ENCODE measurements at regions not wholly inside any gene's neighbourhood (a gene's known extent, or its start where the extent isn't known, plus 50 kb on each side); places are given as distances from the start of the nearest gene placed in this dataset.
"Not testable (repeated sequence)": the region's sequence is repeated elsewhere in the genome, so short reads cannot be mapped to it uniquely, and the experiment has no call there.

DNA sequence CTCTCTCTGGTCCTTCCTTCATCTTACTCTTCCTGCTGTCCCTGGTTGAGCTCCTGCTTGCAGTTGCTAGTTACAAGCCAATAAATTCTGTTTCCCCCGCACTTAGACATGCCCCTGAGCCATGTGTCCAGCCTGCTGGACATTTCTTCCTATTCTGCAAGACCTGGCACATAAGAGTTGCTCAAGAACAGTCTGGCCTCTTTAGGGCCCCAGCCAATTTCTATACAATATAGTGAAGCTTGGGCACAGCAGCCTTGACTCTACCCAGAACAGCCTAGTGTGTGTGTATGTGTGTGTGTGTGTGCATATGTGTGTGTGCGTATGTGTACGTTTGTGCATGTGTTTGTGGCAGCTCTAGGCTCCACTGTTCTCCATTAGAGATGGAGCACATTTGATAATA lies 276.0 kb downstream of the CYRIA start:
- DNase-seq = no peak

DNA sequence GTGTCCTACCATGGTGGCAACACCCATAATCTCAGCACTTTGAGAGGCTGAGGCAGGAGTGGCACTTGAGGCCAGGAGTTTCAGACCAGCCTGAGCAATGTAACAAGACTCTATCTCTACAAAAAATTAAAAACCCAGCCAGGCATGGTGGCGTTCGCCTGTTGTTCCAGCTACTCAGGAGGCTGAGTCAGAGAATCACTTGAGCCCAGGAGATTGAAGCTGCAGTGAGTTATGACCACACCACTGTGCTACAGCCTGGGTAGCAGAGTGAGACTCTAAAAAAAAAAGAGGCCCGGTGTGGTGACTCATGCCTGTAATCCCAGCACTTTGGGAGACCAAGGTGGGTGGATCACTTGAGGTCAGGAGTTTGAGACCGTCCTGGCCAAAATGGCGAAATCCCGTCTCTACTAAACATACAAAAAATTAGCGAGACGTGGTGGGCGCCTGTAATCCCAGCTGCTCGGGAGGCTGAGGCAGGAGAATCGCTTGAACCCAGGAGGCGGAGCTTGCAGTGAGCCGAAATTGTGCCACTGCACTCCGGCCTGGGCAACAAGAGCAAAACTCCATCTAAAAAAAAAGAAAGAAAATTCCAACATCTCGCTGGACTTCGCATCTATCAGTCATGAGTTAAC lies 277.3 kb downstream of the CYRIA start:
- not testable (repeated sequence) for DNase-seq

DNA sequence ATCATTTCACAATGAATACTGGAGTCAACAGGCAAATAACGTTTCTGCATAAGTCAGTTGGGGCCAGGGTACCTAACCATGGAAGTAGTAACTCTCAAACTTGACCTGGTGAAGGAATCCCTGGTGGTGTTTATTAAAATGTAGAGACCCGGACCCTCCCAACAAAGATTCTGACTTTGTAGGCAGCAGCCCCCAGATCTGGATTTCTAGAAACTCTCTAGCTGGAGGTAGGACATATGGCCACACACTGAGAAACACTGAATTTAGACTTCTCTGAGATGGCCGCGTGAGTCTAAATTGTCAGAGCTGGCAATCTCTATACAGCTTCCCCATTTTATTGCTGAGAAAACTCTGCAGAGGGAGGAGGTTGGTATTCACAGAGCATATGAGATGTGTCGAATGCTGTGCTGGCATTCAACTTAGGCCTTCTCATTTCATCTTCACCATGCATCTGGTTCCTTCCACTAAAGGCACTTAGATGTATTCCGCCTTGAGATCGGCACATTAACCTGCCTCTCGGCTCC lies 278.1 kb downstream of the CYRIA start:
- DNase-seq = no peak

DNA sequence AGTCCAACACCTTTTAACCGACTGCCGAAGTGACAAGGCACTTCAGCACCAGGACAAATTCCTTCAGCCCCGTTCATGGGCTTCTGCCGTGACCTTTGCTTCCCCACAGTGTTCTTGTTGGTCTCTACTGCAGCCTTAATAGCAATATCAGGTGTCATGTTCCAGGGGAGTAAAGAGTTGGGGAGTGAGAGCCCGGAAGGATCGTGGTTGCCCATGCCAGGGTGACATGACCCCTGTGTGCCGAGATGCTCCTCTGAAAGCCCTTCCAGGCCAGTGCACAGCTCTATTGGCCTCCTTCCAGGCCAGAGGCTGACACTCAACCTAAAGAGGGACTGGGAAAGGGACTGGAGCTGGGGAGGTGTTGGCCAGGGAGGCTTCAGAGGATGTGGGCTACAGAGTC lies 279.2 kb downstream of the CYRIA start:
- no peak for DNase-seq

DNA sequence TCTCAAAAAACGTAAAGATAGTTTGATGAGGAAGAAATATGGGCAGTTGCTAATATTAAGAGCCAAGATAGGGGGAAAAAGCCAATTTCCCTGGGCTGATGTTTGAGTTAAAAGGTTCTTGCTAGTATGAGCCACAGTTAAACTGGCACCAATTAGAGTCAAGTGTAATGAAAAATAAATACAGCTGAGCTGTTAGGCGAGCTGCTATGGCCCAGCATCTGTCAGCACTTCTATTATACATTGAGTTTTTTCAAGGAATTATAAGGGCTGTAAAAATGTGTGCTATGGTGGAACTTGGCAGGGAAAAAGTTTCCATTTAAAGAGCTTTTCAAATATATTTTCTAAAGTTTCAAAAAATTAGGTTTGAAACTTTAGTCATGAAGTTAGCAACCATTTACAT lies 279.6 kb downstream of the CYRIA start:
- no peak for DNase-seq

DNA sequence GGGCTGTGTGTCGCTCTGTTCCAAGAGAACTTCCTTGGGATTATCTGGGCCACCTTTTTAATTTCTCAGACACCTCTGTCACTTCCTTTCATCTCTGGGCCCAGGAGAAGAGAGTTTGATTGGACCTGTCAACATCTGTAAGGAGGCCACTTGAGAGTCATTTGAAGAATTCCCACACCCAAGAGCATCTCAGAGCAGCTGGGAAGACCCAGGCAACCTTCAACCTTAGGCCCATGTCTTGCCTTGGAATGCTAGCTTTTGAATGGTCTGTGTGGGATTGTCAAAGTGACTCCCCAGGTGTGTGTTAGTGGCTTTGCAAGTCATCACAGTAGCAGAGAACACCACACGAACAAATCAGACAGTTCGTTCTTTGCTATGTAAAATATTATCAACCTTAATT lies 280.3 kb downstream of the CYRIA start:
- no peak for DNase-seq

DNA sequence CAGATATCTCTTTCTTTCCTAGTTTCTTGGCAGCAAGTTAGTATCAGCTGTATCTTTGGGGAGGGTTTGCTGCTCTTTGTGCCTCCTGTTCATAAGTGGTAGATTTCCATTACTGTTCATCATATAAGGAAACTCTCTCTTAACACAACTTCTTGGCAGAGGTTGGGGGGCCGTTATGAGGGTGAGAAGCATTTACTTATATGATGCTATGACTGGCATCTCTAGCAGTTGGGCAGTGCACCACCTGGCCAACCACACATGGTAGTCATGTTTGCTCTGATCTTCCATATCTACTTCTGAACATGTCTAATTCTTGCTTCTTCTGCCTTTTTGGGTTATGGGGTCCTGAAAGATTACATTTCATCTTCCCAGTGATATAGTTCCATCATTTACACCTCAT lies 282.2 kb downstream of the CYRIA start:
- no peak for DNase-seq

DNA sequence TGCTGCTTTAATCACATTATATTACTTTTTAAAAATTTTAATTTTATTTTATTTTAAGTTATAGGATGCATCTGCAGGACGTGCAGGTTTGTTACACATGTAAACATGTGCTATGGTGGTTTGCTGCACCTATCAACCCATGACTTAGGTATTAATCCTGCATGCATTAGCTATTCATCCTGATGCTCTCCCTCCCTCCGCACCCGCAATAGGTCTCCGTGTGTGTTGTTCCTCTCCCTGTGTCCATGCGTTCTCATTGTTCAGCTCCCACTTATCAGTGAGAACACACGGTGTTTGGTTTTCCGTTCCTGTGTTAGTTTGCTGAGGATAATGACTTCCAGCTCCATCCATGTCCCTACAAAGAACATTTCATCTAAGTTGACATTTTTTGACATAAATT lies 283.2 kb downstream of the CYRIA start:
- no peak for DNase-seq

DNA sequence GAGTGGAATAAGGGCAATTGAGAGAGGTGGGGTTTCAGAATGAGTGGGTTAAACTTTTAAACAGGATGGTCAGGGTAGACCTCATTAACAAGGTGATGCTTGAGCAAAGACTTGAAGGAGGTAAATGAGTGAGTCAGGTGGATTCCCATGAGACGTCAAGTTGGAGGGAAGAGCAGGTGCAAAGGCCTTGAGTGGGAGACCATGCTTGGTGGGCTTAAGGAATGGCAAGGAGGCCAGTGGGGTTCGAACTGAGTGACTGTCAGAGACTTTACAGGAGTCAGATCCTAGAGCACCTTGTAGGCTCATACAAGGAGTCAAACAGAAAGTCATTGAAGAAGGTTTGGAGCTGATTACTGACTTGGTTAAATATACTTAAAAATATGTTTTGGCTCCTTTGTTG lies 284.1 kb downstream of the CYRIA start:
- DNase-seq = no peak

DNA sequence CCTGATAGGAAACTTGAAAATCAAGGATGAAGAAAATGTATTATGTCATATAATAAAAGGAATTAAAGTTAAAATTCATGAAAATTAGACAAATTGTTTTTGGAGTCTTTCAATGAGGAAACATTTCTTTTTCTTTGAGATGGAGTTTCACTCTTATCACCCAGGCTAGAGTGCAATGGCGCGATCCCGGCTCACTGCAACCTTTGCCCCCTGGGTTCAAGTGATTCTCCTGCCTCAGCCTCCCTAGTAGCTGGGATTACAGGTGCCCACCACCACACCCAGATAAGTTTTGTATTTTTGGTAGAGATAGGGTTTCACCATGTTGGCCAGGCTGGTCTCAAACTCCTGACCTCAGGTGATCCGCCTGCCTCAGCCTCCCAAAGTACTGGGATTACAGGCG lies 285.7 kb downstream of the CYRIA start:
- not testable (repeated sequence) for DNase-seq

DNA sequence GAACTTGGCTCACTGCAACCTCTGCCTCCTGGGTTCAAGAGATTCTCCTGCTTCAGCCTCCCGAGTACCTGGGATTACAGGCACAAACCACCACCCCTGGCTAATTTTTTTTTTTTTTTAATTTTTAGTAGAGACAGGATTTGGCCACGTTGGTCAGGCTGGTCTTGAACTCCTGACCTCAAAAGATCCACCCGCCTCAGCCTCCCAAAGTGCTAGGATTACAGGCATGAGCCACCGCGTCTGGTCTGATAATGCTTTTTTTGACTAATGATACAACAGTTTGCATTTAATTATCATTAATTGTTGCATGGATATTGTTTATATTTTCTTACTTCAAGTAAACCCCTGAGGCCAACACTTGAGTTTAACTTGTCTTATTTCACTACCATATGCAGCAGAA lies 286.6 kb downstream of the CYRIA start:
- DNase-seq = not testable (repeated sequence)

DNA sequence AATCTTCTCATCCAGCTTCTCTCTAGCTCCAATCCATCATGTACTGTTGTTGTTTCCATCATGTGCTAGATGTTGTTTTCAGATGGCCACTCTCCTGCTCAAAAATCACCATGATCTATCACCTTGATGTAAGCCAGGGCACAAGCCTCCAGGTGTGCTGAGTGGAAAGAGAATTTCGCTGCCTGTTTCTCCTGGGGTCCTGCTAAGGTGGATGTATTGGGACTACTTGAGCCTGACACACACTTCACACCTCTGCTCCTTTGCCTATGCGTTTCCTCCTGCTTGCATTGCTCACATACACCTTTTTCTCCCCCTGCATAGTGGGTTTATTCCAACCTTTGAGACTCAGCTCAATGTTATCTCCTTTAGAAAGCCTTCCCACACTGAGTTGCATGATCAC lies 287.6 kb downstream of the CYRIA start:
- DNase-seq = no peak

DNA sequence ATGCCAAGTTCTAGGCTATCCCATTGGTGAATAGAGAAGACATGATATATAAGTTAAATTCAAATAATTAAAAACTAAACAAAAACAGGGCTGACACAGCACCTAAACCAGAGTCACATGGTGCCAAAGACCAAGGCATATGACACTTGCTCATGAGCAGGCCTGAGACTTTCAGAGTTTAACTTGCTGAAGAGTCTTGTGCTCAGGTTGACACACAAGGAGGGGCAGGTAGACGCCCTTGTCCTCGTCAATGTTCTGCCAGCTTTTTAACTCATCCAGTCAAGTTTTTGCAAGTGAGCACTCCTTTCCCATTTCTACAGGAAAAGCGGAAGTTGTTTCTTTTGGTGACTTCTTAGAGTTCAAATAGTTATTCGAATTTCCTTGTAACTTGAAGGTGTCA lies 289.7 kb downstream of the CYRIA start:
- DNase-seq = no peak

DNA sequence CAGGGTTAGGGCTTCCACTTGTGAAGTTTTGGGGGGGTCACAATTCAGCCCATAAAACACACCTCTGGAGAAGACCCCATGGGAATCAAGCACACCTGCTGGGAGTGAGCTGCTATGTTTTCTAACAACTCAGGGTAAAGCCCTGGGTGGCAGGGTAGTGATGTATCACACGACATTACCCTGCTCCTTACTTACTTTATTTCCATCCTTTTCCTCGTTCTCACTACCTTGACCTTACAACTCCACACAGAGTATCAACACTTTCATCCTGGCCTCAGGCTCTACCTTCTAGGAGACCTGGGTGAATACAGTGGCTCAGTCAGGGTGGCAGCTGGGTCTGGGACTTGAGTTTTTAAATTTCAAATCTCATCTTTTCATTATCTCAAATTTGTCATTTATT lies 290.3 kb downstream of the CYRIA start:
- DNase-seq = no peak

DNA sequence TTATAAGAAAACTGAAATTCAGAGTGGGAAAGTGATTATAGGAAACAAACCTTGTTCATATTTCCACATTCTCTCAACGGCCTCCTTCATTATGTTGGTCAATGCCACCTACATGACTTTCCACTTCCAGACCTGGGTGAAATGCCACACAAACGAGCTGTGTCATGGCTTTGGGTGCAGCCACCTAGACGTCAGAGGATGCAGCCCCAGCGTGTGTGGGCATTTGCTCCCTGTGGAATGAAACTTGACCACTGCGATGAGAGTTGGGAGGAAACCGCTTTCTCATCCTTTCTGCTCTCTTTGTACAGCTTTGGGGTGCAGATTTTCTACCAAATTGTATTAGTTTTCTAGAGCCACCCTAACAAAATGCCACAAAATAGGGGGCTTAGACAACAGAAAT lies 291.0 kb downstream of the CYRIA start:
- no peak for DNase-seq

DNA sequence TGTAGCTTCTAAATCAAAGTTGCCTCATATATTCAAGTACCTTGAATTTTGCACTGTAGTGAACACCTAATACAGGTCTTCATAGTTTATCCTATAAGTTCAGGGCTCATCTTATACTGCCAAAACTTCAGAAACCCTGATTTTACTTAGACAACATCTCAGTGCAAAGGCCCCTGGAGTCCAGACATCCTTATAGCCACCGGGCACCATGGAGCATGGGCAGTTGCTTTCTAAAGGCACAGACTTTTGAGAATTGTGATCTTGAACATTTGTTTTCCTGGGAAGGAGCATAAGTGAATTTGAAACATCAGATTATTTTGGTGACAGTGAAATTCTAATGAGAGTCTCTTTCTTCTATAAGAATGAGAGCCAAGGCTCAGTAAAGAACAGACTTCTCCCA lies 292.3 kb downstream of the CYRIA start:
- no peak for DNase-seq

DNA sequence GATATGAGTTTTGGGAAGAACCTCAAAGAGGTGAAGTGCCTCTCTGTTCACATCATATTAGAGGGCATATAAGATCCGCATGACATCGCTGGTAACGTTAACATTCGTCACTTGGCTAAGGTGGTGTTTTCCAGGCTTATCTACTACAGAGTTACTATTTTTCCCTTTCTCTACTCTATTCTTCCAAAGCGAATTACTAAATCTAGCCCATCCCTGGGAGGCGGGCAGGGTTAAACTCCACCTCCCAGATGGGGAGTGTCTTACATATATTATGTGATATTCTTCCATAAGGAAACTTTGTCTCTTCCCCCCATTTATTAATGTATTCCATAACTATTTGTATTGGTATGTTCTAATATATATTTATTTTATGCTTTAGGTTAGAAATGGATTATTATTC lies 293.9 kb downstream of the CYRIA start:
- DNase-seq = no peak

DNA sequence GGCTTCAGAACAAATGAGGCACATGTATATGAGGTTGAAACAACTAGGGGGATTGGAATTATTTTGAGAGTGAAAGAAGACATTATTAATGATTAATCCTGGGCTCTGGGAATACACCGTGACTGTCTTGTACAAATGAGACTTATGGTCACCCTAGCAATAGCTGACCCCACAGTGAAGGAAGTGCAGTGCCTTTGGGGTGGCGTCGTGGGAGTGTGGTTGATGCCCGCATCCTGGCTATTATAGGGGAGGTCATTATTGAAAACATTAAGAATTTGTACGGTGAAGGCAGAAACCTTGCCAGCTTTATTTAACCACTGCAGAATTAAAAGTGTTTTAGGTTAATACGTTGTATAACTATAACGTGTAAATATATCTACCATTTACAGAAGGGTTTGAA lies 296.7 kb downstream of the CYRIA start:
- DNase-seq = no peak

DNA sequence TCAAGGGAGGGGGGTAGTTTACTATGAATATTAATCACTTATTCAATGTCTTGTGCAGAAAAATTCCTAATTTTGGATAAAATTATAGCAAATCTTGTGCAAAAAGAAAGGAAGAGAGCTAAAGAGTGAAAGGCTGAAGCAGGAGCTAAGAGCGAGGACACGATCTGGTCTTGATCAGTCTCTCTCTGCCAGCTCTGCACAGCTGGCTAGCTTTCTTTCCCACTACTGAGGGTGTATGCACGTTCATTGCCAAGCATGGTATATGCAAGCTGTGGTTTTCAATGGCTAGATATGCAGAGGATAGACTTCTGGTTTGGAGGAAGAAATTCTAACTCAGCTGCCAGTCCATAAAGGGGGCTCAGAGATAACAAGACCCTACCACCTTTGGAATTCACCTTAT lies 297.3 kb downstream of the CYRIA start:
- DNase-seq = no peak

DNA sequence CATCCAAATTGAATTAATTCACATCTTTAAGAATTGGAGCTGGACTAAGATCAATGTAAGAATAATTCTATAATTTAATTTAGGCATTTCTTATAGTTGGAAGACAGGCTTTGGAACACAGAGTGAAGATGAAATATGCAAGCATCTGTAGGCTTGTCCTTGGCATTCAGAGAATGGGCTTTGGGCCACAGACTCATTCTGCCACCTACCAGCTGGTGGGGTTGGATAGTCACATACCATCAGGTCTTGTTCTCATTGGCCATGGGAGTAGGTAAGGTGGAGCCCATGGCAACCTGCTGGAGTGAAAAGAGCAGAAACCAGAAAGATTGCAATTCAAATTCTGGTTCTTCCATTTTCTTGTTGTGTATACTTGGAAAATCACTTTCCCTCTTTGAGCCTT lies 300.3 kb downstream of the CYRIA start:
- DNase-seq = no peak

DNA sequence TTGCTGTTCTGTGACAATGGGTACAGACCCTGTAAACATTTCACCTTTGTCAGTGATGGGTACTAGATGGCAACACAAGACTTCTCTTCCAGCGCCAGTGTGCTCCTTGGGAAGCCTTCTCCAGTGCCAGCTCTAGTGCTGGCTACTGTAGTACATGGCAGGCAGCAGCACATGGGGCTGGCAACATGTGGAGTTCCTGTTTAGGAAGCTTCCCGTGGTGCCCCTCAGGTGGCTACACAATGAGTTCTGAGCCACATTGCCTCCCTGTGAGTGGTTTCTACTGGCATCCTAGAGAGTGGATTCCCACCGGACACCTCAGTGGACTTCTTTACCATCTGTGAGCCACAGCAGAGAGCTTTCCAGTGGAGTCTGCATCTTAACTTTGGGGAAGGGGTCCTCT lies 302.1 kb downstream of the CYRIA start:
- no peak for DNase-seq

DNA sequence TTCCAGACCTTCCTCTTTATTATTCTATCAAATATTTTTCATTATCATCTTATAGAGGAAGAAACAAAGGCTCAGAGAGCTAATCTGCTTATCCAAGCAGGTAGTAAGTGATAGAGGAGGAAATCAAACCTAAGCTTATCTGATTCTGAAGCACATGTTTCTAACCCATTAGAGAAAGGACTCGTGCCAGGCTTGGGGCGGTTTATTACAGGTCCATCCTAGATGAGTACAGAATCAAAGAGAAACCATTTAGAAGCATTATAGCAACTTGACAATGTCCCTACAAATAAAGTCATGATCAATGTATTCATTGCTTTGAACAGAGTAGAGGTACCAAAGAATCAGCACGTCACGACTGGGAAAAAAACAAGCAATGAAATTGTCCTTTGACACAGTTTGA lies 303.0 kb downstream of the CYRIA start:
- DNase-seq = no peak

DNA sequence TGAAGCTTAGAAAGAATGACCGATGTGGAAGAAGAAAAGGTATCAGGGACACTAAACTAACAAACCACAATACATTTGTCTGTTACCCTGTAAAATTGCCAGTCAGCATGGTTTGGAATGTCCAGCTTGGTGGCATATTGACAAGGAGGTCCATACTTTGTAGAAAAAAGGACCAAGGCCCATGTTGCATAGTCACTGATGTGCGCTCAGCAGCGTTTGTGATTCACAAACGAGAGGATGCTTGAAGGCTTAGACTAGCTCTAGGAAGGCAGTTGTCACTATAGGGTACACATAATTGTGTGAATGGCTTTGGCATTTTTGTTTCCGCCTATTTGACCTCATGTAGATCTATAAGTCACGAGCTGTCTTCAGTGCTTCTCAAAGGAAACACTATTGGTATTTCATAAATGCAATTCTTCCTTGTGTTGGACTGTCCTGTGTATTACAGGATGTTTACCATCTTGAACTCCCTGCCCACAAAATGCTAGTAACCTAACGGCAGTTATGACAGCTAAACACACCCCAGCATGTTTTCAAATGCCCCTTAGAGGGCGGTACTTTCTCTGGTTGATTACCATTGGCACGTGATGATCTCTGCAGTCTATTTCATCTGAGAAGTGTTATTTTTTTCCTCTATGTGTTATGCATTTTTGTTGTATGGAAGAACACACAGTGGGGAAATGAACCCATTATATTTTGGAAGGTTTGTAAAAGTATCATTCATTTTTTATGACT lies 304.2 kb downstream of the CYRIA start:
- DNase-seq = no peak

DNA sequence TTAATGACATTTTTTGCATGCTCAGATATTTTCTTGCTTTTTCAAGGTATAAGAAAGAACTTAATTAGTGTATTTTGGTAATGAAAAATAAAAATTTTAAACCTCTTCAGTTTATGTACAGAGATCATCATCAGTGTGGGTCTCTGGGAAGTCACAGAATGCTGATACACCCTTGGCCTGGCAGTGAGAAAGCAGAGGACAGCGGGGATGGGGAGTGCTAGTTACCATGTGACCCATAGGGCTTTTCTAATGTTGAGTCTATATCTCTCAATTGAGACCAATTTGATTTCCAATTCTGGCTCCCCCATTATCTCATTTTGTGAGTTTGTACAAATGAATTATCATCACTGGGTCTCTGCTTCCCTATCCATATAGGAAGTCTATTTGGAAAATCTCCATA lies 305.7 kb downstream of the CYRIA start:
- no peak for DNase-seq

DNA sequence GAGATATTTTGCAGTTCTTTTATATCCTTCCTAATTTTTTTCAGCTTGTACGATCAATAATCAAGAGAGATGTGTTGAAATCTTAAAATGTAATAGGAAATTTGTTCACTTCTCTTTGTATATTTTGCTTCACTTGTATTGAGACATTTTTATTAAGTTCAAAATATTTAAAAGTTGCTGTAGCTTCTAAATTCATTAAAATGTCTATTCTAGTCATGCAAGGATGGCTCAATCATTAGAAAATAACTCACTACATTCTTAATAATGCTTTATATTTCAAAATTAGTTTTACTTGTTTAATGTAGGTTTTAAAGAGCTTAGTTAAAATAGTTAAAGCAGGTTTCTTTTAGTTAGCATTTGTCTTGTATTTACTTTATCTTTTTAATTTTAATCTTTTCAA lies 308.4 kb downstream of the CYRIA start:
- no peak for DNase-seq

Data from NK-92 treated with Interleukin-12 subunit alpha and Interleukin-12 subunit beta, amount 100 ng/mL, for 24 hours (cell line).